WERI-Rb-1 (cell line): ENCODE measurements at regions not wholly inside any gene's neighbourhood (a gene's known extent, or its start where the extent isn't known, plus 50 kb on each side); places are given as distances from the start of the nearest gene placed in this dataset.

ENCODE experiments used
- DNase-seq: peaks from one replicate; pipeline ENCODE4 v3.0.0-alpha.2; 2020
- H3K27ac ChIP-seq: fragments of 250-450 bp; sonication (Bioruptor Pico); 2 replicates; pipeline ENCODE4 v1.5.1; 2020; ENCODE audit warnings: mild to moderate bottlenecking, moderate library complexity
- H3K27me3 ChIP-seq: fragments of 250-450 bp; sonication (Bioruptor Pico); 2 replicates; pipeline ENCODE4 v1.5.1; 2021; ENCODE audit warnings: mild to moderate bottlenecking, low read depth, moderate library complexity; ENCODE audit not compliant: insufficient read depth, severe bottlenecking
- H3K36me3 ChIP-seq: fragments of 250-450 bp; sonication (Bioruptor Pico); 2 replicates; pipeline ENCODE4 v1.5.1; 2020; ENCODE audit warnings: mild to moderate bottlenecking, moderate library complexity
- H3K4me3 ChIP-seq: 2 replicates; pipeline ENCODE4 v1.5.1; 2011; ENCODE audit warnings: low read depth, mild to moderate bottlenecking, control low read depth, low read length
- H3K9me3 ChIP-seq: fragments of 250-450 bp; sonication (Bioruptor Pico); 2 replicates; pipeline ENCODE4 v1.5.1; 2021; ENCODE audit warnings: mild to moderate bottlenecking, moderate library complexity; ENCODE audit not compliant: severe bottlenecking
- CTCF ChIP-seq: IDR thresholded peaks from 2 replicates; pipeline ENCODE4 v1.5.1; 2011; ENCODE audit warnings: low read depth, mild to moderate bottlenecking, control low read depth, inconsistent platforms, low read length

DNA sequence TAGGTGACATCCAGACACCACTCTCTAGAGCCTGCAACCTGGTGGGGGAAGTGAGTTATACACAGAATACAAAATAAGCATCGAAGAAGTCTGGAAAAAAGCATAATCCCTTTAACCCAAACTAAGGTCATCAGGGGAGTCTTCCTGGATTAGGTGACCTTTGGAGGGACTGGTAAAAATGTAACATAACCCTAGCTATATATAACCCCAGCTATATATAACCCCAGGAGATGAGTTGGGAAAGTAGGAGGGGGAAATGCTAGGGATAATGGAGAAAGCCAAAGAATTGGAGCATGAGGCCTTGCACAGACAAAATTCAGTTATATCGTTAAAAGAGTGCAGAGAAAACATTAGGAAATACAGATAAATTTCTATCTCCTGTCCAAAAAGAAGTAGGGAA is 164.8 kb downstream of the QRSL1 start:
- no peak for TF ChIP-seq CTCF
- H3K27ac ChIP-seq, result no peak overlapping the region
- H3K27me3 ChIP-seq, result no peaks in the 10 kb centered on the region
- no peaks in the 10 kb centered on the region for H3K36me3 ChIP-seq
- H3K4me3 ChIP-seq, result no peak overlapping the region
- no peaks in the 10 kb centered on the region for H3K9me3 ChIP-seq
- DNase-seq, result no peak

DNA sequence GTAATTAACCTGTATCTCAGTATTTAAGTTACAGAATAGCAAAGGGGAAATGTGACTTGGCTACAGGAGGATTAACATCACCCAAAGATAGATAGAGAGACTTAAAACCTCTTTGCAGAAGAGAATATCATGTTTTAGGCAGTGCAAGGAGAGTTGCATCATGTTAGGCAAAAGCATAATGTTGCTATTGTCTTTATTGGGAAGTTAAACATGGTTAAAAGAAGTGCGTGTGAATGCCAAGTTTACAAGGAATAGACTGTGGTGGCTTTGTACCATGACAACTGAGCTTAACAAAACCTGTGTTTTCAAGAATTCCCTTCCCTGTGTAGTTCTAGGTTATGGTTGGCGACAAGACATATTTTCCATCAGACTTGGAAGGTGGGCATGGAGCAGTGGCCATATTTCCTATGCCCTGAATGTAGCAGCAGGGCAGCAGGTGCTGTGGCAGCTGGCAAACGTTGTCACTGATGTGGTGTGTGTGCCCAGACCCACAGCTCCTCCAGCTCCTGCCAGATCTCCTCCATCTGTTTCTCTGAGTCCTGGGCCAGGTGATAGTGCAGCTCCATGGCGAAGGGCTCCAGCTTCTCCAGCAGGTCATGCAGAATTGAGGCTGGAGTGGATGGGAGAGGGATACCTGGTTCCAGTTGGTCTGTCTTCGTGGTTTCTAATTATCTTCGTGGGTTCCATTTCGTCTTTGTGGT is 163.3 kb downstream of the QRSL1 start:
- TF ChIP-seq CTCF, result no peak
- H3K9me3 ChIP-seq, result no peaks in the 10 kb centered on the region
- no peaks in the 10 kb centered on the region for H3K36me3 ChIP-seq
- no peaks in the 10 kb centered on the region for H3K27me3 ChIP-seq
- H3K4me3 ChIP-seq, result no peak overlapping the region
- DNase-seq, result no peak
- H3K27ac ChIP-seq, result no peak overlapping the region

- Histone ChIP-seq H3K36me3 (no peaks in the 10 kb centered on the region), H3K9me3 (no peaks in the 10 kb centered on the region), H3K27ac (no peak overlapping the region), H3K4me3 (no peak overlapping the region), H3K27me3 (no peaks in the 10 kb centered on the region)
- no peak for TF ChIP-seq CTCF
- no peak for DNase-seq
Measured at GRCh38 chr6:106790935-106791334, 161.6 kb downstream of the QRSL1 start.

DNA sequence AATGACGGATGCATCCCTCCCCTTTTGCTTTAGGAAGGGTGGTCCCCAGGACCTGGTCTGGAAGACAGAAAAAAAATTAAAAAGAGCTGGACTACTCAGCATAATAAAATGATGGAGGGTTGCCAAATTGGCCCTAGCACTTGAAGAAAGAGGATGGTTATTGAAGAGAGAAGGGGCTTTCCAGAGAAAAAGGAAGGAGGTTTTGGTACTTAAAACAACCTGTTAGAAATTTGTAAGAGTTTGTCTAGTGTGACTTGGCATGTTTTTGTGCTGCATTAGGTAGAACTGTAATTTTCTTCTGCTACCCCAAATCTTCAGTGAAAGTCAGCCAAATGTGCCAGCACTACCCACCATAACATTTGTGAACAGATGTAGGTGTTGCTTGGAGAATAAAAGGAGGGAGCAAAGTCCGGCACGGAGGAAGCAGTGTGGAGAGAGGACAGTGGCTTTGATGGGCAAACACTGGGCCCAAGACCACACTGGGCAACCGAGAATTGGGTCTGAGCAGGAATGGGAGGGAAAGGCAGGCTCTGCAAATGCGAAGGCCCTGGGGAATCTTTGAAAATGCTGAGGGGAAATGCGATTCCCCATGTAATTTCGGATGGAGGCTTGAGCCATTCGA is 160.9 kb downstream of the QRSL1 start:
- no peak for DNase-seq
- Histone ChIP-seq H3K36me3 (no peaks in the 10 kb centered on the region), H3K4me3 (no peak overlapping the region), H3K9me3 (no peaks in the 10 kb centered on the region), H3K27me3 (no peaks in the 10 kb centered on the region), H3K27ac (no peak overlapping the region)
- TF ChIP-seq CTCF, result no peak

- Histone ChIP-seq H3K9me3 (no peaks in the 10 kb centered on the region), H3K36me3 (no peaks in the 10 kb centered on the region), H3K27ac (no peak overlapping the region), H3K4me3 (no peak overlapping the region), H3K27me3 (no peaks in the 10 kb centered on the region)
- no peak for DNase-seq
- TF ChIP-seq CTCF, result no peak
Measured at GRCh38 chr6:106789428-106790148, 160.2 kb downstream of the QRSL1 start.
